ENCODE measurements at regions not wholly inside any gene's neighbourhood (a gene's known extent, or its start where the extent isn't known, plus 50 kb on each side); places are given as distances from the start of the nearest gene placed in this dataset.

DNA sequence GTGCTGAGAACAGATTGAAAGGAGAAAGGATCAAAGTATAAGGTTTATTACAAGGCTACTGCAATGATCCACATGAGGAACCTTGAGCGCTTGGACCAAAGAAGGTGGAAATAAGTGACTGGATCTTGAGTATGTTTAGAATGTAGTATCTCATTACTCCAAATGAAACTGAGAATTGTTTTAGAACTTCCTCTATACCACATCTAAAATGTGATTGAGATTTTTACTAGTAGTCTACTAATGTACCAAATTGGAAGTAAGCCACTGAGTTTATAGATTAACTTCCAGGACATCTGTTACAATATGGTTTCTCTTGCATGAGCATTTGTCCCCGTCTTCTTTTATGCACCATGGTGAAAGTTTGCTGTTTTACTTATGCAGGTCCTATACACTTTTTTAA, 300.5 kb downstream of the SUCLG1 start:
- 90% methylated on average over 2 of the region's 2 CpGs for WGBS
- no peaks in the 10 kb centered on the region for H3K4me1 ChIP-seq
- TF ChIP-seq, protein P1, sequence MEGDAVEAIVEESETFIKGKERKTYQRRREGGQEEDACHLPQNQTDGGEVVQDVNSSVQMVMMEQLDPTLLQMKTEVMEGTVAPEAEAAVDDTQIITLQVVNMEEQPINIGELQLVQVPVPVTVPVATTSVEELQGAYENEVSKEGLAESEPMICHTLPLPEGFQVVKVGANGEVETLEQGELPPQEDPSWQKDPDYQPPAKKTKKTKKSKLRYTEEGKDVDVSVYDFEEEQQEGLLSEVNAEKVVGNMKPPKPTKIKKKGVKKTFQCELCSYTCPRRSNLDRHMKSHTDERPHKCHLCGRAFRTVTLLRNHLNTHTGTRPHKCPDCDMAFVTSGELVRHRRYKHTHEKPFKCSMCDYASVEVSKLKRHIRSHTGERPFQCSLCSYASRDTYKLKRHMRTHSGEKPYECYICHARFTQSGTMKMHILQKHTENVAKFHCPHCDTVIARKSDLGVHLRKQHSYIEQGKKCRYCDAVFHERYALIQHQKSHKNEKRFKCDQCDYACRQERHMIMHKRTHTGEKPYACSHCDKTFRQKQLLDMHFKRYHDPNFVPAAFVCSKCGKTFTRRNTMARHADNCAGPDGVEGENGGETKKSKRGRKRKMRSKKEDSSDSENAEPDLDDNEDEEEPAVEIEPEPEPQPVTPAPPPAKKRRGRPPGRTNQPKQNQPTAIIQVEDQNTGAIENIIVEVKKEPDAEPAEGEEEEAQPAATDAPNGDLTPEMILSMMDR (IDR thresholded peaks at IDR 0.05), result no peak
- TF ChIP-seq POLR2AphosphoS5 (IDR thresholded peaks at IDR 0.05), result no peak
- no peak for TF ChIP-seq POLR2A (IDR thresholded peaks at IDR 0.05)
- TF ChIP-seq EP300 (IDR thresholded peaks at IDR 0.05), result no peak

GRCh38 chr2:84152462-84152861, 306.6 kb downstream of the SUCLG1 start:
- DNase-seq (ENCODE audit: low spot score in 2 of 2), result no peak
- no peak overlapping the region for H3K4me3 ChIP-seq
- 53% methylated on average over 2 of the region's 2 CpGs for WGBS
- H3K36me3 ChIP-seq, result no peaks in the 10 kb centered on the region
- TF ChIP-seq EP300 (IDR thresholded peaks at IDR 0.05) (no peak), POLR2AphosphoS5 (IDR thresholded peaks at IDR 0.05) (no peak), POLR2A (IDR thresholded peaks at IDR 0.05) (no peak)
- TF ChIP-seq, protein P1 (IDR thresholded peaks at IDR 0.05), result no peak
- H3K27me3 ChIP-seq, result no peaks in the 10 kb centered on the region
- H3K4me1 ChIP-seq, result no peaks in the 10 kb centered on the region
- H3K27ac ChIP-seq, result no peak overlapping the region
- H3K9me3 ChIP-seq, result no peaks in the 10 kb centered on the region

More for the DNA sequence above, 300.5 kb downstream of the SUCLG1 start:
- Histone ChIP-seq H3K27me3 (no peaks in the 10 kb centered on the region), H3K9me3 (no peaks in the 10 kb centered on the region), H3K4me3 (no peak overlapping the region), H3K36me3 (no peaks in the 10 kb centered on the region), H3K27ac (no peak overlapping the region)
- DNase-seq (ENCODE audit: low spot score in 2 of 2), result no peak

DNA sequence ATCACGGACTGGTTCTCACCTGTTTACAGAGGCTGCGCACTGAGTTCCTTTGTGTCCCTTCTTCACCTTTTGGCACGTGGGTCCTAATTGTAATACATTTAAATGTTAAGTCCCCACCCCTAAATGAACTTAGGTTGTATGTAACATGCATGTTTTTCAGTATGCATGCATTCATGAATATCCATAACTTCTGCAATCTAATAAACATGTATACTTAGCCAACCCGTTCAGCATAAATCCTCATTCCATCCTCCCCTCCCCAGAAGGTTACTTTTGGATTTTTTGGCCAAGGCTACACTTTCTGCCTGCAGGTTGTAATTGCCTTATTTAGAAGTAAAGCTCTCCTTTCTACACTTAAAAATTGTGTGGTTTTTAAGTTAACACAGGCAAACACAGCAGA, 314.7 kb downstream of the SUCLG1 start:
- H3K9me3 ChIP-seq, result no peaks in the 10 kb centered on the region
- H3K36me3 ChIP-seq, result no peaks in the 10 kb centered on the region
- 76% methylated on average over 4 of the region's 4 CpGs for WGBS
- no peak for DNase-seq (ENCODE audit: low spot score in 2 of 2)
- no peaks in the 10 kb centered on the region for H3K27me3 ChIP-seq
- no peak overlapping the region for H3K27ac ChIP-seq
- no peak for TF ChIP-seq EP300 (IDR thresholded peaks at IDR 0.05)
- no peak for TF ChIP-seq POLR2AphosphoS5 (IDR thresholded peaks at IDR 0.05)
- TF ChIP-seq, protein P1 (IDR thresholded peaks at IDR 0.05), result no peak
- TF ChIP-seq POLR2A (IDR thresholded peaks at IDR 0.05), result no peak
- no peak overlapping the region for H3K4me3 ChIP-seq
- no peaks in the 10 kb centered on the region for H3K4me1 ChIP-seq

- DNase-seq (ENCODE audit: low spot score in 2 of 2), result no peak
- TF ChIP-seq, protein P1 (IDR thresholded peaks at IDR 0.05), result no peak
- no peak for TF ChIP-seq POLR2A (IDR thresholded peaks at IDR 0.05)
- TF ChIP-seq EP300 (IDR thresholded peaks at IDR 0.05), result no peak
- TF ChIP-seq POLR2AphosphoS5 (IDR thresholded peaks at IDR 0.05), result no peak
- Histone ChIP-seq H3K36me3 (no peaks in the 10 kb centered on the region), H3K9me3 (no peaks in the 10 kb centered on the region), H3K27ac (no peak overlapping the region), H3K4me3 (no peak overlapping the region), H3K4me1 (no peaks in the 10 kb centered on the region), H3K27me3 (no peaks in the 10 kb centered on the region)
- WGBS, result 69% methylated on average over 3 of the region's 3 CpGs
Observed at GRCh38 chr2:84137034-84137433, 322.0 kb downstream of the SUCLG1 start.

- Histone ChIP-seq H3K9me3 (no peaks in the 10 kb centered on the region), H3K4me1 (no peaks in the 10 kb centered on the region), H3K4me3 (no peak overlapping the region), H3K27me3 (no peaks in the 10 kb centered on the region), H3K27ac (no peak overlapping the region), H3K36me3 (no peaks in the 10 kb centered on the region)
- TF ChIP-seq POLR2AphosphoS5 (IDR thresholded peaks at IDR 0.05) (no peak), POLR2A (IDR thresholded peaks at IDR 0.05) (no peak), EP300 (IDR thresholded peaks at IDR 0.05) (no peak)
- TF ChIP-seq, protein P1 (IDR thresholded peaks at IDR 0.05), result no peak
- DNase-seq (ENCODE audit: low spot score in 2 of 2), result no peak
- WGBS, result 71% methylated on average over 1 of the region's 1 CpG
Observed at GRCh38 chr2:84132370-84132769, 326.7 kb downstream of the SUCLG1 start.
